ENCODE measurements at regions not wholly inside any gene's neighbourhood (a gene's known extent, or its start where the extent isn't known, plus 50 kb on each side); places are given as distances from the start of the nearest gene placed in this dataset.

DNA sequence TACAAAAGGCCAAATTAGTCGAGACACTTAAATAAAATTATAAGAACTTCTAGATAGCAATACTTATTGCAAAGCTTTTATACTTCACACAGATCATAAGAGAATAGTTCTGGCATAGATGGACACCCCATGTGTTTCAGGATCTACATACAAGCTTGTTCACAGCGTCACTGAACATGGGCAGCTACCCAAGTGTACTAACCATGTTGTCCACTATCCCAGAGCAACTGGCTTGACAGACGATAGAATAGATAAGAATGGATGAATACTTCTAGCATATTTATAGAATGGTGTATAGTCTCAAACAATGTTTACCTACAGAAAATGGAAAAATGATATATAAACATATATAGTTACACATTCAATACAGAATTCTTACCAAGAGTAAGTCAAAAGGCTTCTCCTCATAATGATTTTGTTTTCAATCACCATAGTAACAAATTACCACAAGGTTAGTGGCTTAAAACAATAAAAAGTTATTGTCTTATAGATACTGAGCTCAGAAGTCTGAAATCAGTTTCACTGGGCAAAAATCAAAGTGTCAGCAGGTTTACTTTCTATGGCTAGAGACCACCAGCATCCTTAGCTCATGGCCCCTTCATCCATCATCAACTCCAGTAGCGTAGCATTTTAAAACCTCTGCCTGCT lies 446.7 kb downstream of the DMRTA1 start:
- H3K4me3 ChIP-seq (ENCODE audit: low read length) = no peak overlapping the region

DNA sequence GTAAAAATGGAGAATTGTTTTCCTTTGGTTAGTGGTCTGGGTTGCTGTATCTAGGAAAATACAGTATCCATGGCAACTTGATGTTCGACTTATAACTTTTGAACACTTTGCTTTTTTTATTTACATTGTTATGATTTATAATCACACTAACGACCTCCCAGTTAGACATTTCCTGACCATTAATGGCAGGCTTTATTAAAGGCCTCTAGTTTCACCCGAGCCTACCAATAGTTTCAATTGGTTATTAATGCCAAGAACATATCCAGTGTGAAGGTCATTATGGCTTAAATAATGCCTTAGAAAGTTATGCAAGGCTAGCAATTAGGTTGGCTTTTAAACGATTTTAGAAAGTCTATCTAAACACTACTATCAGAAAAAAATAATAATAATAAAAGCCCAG lies 452.0 kb downstream of the DMRTA1 start:
- TF ChIP-seq EZH2phosphoT487 (IDR thresholded peaks at IDR 0.05; ENCODE audit: borderline replicate concordance, low read length) = no peak
- Histone ChIP-seq H3K4me2 (ENCODE audit: low read length) (no peak overlapping the region), H4K20me1 (ENCODE audit: control insufficient read depth, insufficient read depth, low read depth, low read length) (no peaks in the 10 kb centered on the region), H3K27me3 (ENCODE audit: control insufficient read depth, low read length) (no peaks in the 10 kb centered on the region), H3K4me3 (ENCODE audit: low read length) (no peak overlapping the region), H3K36me3 (ENCODE audit: control insufficient read depth, low read length) (no peaks in the 10 kb centered on the region), H3K9me3 (ENCODE audit: control insufficient read depth, insufficient read depth, low read length) (no peaks in the 10 kb centered on the region), H3K4me1 (ENCODE audit: control insufficient read depth, low read length) (no peaks in the 10 kb centered on the region), H3K27ac (ENCODE audit: low read depth, low read length) (no peak overlapping the region), H3K9me2 (replicated peaks; ENCODE audit: control insufficient read depth, low read length) (no peaks in the 10 kb centered on the region), H3F3A (ENCODE audit: control insufficient read depth, insufficient read depth) (no peaks in the 10 kb centered on the region), H3K79me2 (ENCODE audit: control insufficient read depth, low read length) (no peaks in the 10 kb centered on the region)

More for the DNA sequence above, 446.7 kb downstream of the DMRTA1 start:
- Histone ChIP-seq H3K4me2 (ENCODE audit: low read length) (no peak overlapping the region), H3K9me2 (replicated peaks; ENCODE audit: control insufficient read depth, low read length) (no peaks in the 10 kb centered on the region), H3K9me3 (ENCODE audit: control insufficient read depth, insufficient read depth, low read length) (no peaks in the 10 kb centered on the region), H3K4me1 (ENCODE audit: control insufficient read depth, low read length) (no peaks in the 10 kb centered on the region), H3K27ac (ENCODE audit: low read depth, low read length) (no peak overlapping the region), H3K36me3 (ENCODE audit: control insufficient read depth, low read length) (no peaks in the 10 kb centered on the region), H3F3A (ENCODE audit: control insufficient read depth, insufficient read depth) (no peaks in the 10 kb centered on the region), H4K20me1 (ENCODE audit: control insufficient read depth, insufficient read depth, low read depth, low read length) (no peaks in the 10 kb centered on the region), H3K79me2 (ENCODE audit: control insufficient read depth, low read length) (no peaks in the 10 kb centered on the region), H3K27me3 (ENCODE audit: control insufficient read depth, low read length) (no peaks in the 10 kb centered on the region)
- TF ChIP-seq EZH2phosphoT487 (IDR thresholded peaks at IDR 0.05; ENCODE audit: borderline replicate concordance, low read length) = no peak
- TF ChIP-seq, protein P1, sequence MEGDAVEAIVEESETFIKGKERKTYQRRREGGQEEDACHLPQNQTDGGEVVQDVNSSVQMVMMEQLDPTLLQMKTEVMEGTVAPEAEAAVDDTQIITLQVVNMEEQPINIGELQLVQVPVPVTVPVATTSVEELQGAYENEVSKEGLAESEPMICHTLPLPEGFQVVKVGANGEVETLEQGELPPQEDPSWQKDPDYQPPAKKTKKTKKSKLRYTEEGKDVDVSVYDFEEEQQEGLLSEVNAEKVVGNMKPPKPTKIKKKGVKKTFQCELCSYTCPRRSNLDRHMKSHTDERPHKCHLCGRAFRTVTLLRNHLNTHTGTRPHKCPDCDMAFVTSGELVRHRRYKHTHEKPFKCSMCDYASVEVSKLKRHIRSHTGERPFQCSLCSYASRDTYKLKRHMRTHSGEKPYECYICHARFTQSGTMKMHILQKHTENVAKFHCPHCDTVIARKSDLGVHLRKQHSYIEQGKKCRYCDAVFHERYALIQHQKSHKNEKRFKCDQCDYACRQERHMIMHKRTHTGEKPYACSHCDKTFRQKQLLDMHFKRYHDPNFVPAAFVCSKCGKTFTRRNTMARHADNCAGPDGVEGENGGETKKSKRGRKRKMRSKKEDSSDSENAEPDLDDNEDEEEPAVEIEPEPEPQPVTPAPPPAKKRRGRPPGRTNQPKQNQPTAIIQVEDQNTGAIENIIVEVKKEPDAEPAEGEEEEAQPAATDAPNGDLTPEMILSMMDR (IDR thresholded peaks at IDR 0.05; ENCODE audit: low read depth, low read length, poor library complexity, severe bottlenecking) = no peak

DNA sequence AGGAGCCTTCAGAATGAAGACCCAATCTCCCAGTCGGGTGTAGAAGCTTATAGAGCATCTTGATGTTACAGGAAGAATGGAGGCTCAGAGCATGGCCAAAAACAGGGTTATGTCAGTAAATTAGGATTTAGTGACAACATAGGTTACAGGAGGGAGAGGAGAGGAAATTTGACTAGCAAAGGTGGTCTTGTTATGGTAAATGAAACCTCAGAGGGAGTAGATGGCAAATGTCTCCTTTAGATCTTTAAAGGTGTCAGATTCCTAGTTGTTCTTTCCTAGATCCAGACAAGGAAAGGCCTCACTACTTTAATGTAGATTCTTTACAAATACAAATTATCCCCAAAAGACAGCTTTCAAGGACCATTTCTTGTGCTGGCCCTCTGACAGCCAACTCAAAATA lies 465.0 kb downstream of the DMRTA1 start:
- no peaks in the 10 kb centered on the region for H4K20me1 ChIP-seq (ENCODE audit: control insufficient read depth, insufficient read depth, low read depth, low read length)

DNA sequence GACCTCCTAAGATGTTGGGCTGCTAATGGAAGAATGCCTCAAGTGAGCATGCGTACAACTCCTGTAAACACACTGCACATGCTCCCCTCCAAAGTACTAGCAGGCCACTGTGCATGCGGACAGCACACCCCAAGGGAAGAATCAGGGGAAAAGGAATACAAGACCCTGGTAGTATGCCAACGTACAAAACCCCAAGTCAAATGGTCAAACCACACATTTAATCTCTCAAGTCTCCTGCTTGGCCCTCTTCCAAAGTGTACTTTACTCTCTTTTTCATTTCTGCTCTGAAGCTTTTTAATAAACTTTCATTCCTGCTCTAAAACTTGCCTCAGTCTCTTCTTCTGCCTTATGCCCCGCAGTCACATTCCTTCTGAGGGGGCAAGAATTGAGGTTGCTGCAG lies 466.4 kb downstream of the DMRTA1 start:
- no peak overlapping the region for H3K4me3 ChIP-seq (ENCODE audit: low read length)
- H3K27ac ChIP-seq (ENCODE audit: low read depth, low read length) = no peak overlapping the region
- no peaks in the 10 kb centered on the region for H3F3A ChIP-seq (ENCODE audit: control insufficient read depth, insufficient read depth)
- no peaks in the 10 kb centered on the region for H3K4me1 ChIP-seq (ENCODE audit: control insufficient read depth, low read length)
- H4K20me1 ChIP-seq (ENCODE audit: control insufficient read depth, insufficient read depth, low read depth, low read length) = no peaks in the 10 kb centered on the region
- no peaks in the 10 kb centered on the region for H3K79me2 ChIP-seq (ENCODE audit: control insufficient read depth, low read length)
- no peaks in the 10 kb centered on the region for H3K36me3 ChIP-seq (ENCODE audit: control insufficient read depth, low read length)
- no peaks in the 10 kb centered on the region for H3K27me3 ChIP-seq (ENCODE audit: control insufficient read depth, low read length)
- TF ChIP-seq, protein P1 (IDR thresholded peaks at IDR 0.05; ENCODE audit: low read depth, low read length, poor library complexity, severe bottlenecking) = no peak
- no peak for TF ChIP-seq EZH2phosphoT487 (IDR thresholded peaks at IDR 0.05; ENCODE audit: borderline replicate concordance, low read length)
- no peaks in the 10 kb centered on the region; the same call in 1 of the 2 replicates for H3K9me2 ChIP-seq (replicated peaks; ENCODE audit: control insufficient read depth, low read length)
- no peaks in the 10 kb centered on the region for H3K9me3 ChIP-seq (ENCODE audit: control insufficient read depth, insufficient read depth, low read length)
- no peak overlapping the region for H3K4me2 ChIP-seq (ENCODE audit: low read length)

More for the DNA sequence above, 465.0 kb downstream of the DMRTA1 start:
- no peaks in the 10 kb centered on the region for H3K27me3 ChIP-seq (ENCODE audit: control insufficient read depth, low read length)
- H3K9me2 ChIP-seq (replicated peaks; ENCODE audit: control insufficient read depth, low read length) = no peaks in the 10 kb centered on the region; the same call in 1 of the 2 replicates
- H3K36me3 ChIP-seq (ENCODE audit: control insufficient read depth, low read length) = no peaks in the 10 kb centered on the region
- H3K4me2 ChIP-seq (ENCODE audit: low read length) = no peak overlapping the region
- no peaks in the 10 kb centered on the region for H3K79me2 ChIP-seq (ENCODE audit: control insufficient read depth, low read length)
- H3K27ac ChIP-seq (ENCODE audit: low read depth, low read length) = no peak overlapping the region
- no peaks in the 10 kb centered on the region for H3F3A ChIP-seq (ENCODE audit: control insufficient read depth, insufficient read depth)
- H3K4me3 ChIP-seq (ENCODE audit: low read length) = no peak overlapping the region
- H3K9me3 ChIP-seq (ENCODE audit: control insufficient read depth, insufficient read depth, low read length) = 0 out of 2 replicates have a peak, but pooled peaks cover 4% of the 10 kb centered on the region
- TF ChIP-seq EZH2phosphoT487 (IDR thresholded peaks at IDR 0.05; ENCODE audit: borderline replicate concordance, low read length) = no peak
- TF ChIP-seq, protein P1 (IDR thresholded peaks at IDR 0.05; ENCODE audit: low read depth, low read length, poor library complexity, severe bottlenecking) = no peak
- H3K4me1 ChIP-seq (ENCODE audit: control insufficient read depth, low read length) = no peaks in the 10 kb centered on the region

All from DOHH2 (cell line).